HG03457 (cell line): ENCODE measurements at regions not wholly inside any gene's neighbourhood (a gene's known extent, or its start where the extent isn't known, plus 50 kb on each side); places are given as distances from the start of the nearest gene placed in this dataset.
"Not testable (repeated sequence)": the region's sequence is repeated elsewhere in the genome, so short reads cannot be mapped to it uniquely, and the experiment has no call there.

Source experiments
- ATAC-seq: cut with Tn5 transposase; IDR thresholded peaks from one replicate; pipeline ENCODE4 v1.9.1; 2021; ENCODE audit warnings: moderate number of reproducible peaks; ENCODE audit not compliant: unreplicated experiment

GRCh38 chr14:89572596-89573398 lies 155.8 kb upstream of the FOXN3 start:
- ATAC-seq, result no peak

GRCh38 chr14:89571491-89571890 lies 154.5 kb upstream of the FOXN3 start:
- ATAC-seq, result no peak

- no peak for ATAC-seq
Observed at GRCh38 chr14:89566644-89567415, 149.8 kb upstream of the FOXN3 start.

GRCh38 chr14:89566180-89566579 lies 149.1 kb upstream of the FOXN3 start:
- ATAC-seq, result no peak

DNA sequence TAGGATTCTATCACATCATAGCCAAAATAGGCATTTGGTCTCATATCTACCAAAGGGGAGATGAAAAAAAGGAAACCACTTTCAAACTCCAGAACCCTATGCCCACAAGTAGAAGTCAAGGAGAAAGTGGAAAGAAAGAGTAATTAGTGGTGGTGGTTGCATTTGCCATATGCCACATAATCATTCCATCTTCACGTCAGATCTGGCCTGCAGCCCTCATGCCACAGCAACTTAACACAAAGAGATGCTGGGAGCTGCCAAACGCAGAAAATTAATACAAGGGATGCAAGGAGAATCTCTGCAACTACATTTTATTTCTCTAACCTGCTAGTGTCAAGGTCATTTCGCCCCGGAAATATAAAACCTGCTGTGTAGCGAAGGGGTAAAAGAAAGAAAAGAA lies 148.6 kb upstream of the FOXN3 start:
- ATAC-seq, result no peak

DNA sequence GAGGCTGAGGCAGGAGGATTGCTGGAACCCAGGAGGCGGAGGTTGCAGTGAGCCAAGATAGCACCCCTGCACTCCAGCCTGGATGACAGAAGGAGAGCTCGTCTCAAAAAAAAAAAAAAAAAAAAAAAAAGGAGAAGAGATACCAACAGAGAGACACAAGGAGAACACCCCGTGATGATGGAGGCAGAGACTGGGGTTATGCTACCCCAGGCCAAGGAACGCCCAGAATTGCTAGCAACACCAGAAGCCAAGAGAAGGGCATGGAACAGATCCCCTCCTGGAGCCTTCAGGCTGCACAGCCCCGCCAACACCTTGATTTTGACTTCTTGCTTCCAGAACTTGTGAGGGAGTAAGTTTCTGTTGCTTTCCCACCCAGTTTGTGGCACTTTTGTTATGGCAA lies 148.0 kb upstream of the FOXN3 start:
- ATAC-seq, result no peak

GRCh38 chr14:89564286-89564957 lies 147.4 kb upstream of the FOXN3 start:
- no peak for ATAC-seq

DNA sequence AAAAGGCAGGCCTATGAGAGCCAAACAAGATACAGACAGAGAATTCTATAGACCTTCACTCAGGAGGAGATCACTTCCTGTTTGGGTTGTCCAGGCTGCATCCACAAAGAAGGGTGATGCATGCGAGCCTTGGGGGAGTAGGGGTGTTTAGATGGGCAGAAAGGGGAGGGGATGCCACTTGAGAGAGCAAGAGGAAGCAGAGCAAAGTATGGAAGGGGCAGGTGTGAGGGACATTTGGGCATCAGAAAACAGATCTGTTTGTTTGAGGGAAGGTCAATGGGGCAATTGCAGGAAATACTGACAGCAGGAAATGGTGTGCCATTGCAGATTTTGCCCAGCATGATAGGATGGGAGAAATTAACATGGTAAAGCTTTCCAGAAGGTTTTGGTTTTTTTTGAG lies 146.4 kb upstream of the FOXN3 start:
- ATAC-seq, result no peak

DNA sequence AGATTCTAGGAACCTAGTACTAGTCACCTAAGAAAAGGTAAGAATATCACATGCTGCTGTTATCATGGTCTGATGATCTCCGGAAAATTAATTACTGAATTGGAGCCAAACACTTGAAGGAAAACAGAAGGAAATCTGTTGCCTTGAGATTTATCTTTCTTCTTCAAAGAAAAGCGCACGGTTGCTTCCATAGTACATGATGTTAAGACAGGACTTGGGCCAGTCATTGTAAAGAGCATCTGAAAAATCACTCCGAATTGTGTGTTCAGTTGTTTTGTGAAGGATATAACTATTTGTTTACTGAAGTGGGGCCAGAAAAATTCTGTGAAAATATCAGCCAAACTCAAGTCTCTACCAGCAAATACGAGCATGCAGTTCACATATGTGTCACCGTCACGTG lies 134.9 kb upstream of the FOXN3 start:
- ATAC-seq, result no peak

- ATAC-seq, result no peak
Observed at GRCh38 chr14:89551432-89551831, 134.4 kb upstream of the FOXN3 start.

GRCh38 chr14:89550821-89551220 lies 133.8 kb upstream of the FOXN3 start:
- ATAC-seq, result no peak

- no peak for ATAC-seq
Observed at GRCh38 chr14:89549381-89550125, 132.5 kb upstream of the FOXN3 start.

DNA sequence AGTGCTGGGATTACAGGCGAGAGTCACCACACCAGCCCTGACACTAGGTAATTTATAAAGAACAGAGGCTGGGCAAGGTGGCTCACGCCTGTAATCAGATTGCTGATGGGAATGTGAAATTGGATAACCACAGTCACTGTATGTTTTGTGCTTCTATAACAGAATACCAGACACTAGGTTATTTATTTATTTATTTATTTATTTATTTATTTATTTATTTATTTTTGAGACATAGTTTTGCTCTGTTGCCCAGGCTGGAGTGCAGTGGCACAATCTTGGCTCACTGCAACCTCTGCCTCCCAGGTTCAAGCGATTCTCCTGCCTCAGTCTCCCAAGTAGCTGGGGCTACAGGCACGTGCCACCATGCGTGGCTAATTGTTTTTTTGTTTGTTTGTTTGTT lies 130.0 kb upstream of the FOXN3 start:
- ATAC-seq, result not testable (repeated sequence)

DNA sequence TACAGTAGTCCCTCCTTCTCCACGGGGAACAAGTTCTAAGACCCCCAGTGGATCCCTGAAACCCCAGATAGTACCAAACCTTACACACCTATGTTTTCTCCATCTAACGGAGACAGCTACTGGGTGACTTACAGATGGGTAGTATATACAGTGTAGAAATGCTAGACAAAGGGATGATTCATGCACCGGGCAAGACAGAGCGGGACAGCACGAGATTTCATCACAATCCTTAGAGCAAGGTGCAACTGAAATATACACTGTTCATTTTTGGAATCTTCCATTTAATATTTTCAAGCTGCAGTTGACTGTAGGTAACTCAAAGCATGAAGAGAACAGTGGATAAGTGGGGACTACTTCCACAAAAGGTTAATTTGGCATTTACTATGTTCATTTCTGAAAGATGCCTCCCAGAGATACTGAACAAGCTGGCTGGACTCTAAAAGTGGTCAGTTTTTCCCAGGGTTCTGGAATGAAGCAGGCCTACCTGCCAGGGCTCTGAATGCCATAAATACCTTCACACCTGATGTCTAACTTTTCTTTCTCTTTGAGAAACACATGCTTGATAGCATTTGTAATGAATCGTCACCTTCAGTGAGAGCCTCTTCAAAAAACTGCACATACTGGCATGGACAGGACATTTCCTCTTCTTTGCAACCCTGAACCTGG lies 127.7 kb upstream of the FOXN3 start:
- no peak for ATAC-seq

GRCh38 chr14:89543425-89543790 lies 126.4 kb upstream of the FOXN3 start:
- ATAC-seq, result no peak

- ATAC-seq, result no peak
Observed at GRCh38 chr14:89542786-89543424, 125.9 kb upstream of the FOXN3 start.

GRCh38 chr14:89540830-89541470 lies 123.9 kb upstream of the FOXN3 start:
- no peak for ATAC-seq

DNA sequence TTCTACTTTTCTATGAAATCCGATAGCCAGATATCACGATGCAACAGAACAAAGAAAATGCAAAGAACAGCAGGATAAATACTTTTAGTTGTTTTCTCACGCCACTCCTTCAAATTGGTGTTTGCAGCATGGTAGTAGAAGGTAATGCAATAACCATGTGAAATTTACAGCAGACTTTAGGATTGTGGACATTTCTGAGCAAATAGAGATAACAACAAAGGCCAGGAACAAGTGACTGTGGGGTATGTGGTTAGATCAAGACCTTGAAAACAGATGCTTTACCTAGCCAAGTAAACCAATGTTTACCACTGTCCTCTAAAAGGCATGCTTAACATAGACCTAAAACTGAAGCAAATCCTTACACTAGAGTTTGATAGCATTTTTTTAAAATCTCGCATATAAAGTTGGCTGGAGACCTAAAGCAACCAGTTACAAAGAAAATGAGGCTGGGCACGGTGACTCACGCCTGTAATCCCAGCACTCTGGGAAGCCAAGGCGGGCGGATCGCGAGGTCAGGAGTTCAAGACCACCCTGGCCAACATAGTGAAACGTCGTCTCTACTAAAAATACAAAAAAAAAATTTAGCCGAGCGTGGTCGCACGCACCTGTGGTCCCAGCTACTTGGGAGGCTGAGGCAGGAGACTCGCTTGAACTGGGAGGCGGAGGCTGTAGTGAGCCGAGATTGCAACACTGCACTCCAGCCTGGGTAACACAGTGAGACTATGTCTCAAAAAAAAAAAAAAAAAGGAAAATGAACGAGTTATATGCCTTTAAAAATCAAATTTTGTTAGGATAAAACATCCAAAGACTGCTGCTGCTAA lies 123.2 kb upstream of the FOXN3 start:
- ATAC-seq, result no peak

DNA sequence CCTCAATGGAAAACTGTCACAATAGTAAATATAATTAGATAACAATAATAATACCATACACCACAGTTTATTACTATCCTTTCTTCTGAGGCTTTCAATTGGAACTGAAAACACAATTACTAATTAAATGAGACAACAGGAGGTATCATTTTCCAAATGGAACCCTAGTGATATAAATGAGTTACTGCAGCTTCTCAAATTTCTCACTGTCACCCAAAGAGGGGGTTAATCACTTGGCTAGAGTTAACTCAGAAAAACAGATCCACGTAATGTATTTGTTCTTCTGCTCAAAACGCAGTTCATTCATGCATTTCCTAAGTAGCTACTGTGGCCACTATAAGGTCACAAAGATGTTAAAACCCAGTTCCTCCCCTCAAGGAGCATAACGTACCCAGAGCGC lies 120.9 kb upstream of the FOXN3 start:
- ATAC-seq, result no peak
